SK-N-DZ (cell line): ENCODE measurements at regions not wholly inside any gene's neighbourhood (a gene's known extent, or its start where the extent isn't known, plus 50 kb on each side); places are given as distances from the start of the nearest gene placed in this dataset.

ENCODE experiments used
- DNase-seq: peaks from one replicate; pipeline ENCODE4 v3.0.0-alpha.2; 2015; ENCODE audit warnings: low spot score

DNA sequence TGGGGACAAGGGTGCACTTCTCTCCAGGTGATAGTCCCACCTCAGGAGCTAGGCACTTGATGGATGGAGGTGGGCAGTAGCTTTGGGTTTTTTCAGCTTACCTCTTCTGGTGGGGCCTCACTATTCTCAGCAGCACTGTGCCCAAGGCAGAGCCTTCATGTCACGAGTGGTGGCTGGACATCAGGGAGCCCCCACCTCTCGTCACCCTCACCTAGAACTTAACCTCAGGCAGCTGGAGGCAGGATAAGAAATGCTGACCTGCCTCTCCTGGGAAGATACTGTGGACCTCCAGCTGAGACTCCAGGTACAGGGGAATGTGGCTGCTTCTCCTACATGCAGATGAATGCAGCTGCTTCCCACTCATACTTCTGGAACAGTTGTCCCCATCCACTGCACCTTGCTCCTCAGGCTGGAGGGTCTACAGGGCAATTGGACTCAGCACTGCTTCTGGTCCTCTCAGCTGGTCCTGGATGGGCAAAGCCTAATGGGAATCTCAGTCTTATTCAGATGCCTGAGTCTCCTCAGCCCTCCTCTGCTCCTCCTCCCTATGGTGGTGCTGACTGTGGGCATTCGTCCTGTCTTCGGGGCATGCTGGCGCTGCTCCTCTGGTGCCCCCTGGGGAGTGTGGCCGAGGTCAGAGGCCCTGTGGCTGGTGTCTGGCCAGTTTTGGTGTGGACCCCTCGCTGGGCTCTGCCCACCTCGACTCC is 129.9 kb downstream of the KLF13 start:
- DNase-seq = no peak

DNA sequence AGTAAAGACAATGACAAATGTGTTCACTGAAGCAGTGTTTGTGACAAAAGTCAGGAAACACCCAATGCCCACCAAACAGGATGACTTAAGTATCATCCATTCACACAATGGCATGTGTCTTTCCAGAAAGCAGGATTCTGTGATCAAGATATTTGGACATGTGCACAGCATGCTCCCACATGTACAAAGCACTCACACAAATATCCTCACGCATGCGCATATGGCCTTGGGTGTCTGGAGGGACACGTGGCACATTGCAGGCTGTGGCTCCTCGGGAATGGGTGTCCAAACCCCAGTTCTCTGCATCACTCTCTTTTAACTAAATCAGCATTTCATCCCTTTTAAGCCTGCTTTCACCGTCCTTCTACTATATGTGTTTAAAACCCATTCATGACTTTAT is 130.5 kb downstream of the KLF13 start:
- DNase-seq = no peak

DNA sequence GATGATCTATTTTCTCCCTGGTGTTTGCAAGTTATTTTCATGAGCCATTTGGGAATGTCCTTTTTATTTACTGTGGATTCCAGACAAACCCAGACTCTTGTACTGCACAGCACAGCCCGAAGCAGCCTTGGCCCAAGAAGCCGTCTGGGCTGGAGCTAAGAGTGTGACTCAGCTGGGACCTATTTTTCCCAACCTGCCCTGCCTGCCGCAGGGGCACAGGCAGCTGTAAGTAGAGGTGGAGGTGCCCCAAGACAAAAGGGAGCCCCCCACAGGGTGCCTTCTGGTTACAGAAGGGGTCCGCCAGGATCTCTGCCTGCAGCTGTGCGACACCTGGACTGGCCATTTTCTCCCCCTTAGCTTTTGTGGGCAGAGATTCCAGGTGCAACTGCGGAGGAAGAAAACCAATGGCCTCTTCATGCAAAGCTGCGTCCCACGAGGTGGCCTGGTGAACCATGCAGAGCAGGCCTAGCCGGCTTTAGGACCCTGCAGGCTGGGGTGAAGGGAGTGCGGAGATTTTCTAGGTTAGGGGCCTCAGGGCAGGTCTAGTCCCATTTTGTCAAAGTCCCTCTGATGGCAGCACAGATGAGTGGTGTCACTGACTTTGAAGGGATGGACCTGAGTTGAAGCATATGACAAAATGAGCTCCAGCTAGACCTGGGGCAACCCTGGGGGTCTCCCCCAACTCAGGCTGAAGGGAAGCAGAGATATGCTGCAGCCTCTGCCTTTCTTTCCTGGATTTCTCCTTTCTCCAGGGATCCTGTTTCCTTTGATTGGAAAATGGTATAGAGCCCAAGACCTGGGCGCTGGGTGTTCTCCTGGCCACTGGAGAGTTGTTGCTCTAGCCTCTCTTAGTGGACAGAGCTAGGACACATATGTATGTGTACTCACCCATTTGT is 131.2 kb downstream of the KLF13 start:
- DNase-seq = no peak

DNA sequence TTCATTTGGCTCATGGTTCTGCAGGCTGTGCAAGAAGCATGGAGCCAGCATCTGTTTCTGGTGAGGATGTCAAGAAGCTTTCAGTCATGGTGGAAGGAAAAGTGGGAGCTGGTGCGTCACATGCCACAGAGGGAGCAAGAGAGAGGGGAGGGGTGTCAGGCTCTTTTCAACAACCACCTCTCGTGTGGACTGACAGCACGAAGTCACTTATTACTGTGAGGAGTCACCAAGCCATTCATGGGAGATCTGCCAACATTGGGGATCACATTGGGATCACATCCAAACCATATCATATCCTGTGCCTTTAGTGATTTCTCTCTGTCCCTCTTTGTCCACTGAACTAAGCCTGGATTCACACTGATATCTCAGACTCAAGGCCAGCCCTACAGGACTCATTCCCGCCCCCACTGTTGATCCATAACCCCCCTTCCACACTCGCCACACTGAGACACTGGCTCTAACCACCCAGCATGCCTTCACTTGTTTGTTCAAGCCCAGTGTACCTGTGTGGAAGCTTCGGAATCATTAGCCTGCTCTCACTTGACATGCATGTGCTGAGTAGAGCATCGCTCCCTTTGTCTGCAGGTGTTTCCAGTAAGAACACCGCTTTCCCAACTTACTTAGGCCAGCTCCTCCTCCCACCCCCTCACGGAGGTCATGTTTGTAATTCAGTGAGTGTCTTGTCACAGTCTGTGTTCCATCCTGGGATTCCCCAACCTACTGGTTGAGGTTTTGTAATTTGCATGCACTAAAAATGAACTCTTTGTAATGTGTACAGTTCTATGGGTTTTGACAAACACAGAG is 132.2 kb downstream of the KLF13 start:
- no peak for DNase-seq

DNA sequence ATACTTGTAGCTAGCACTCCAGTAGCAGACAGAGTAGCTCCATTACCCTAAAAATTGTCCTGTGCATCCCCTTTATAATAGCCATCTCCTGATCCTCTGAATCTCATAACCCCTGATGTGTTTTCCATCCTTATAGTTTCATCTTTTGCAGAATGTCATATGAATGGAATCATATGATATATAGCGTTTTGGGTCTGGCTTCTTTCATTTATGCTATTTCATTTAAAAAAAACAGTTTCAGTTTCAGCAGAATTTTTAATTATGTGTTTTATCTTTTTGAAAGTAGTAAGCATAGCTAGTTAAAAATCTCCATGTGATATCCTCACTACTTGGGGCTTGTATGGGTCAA is 132.7 kb downstream of the KLF13 start:
- no peak for DNase-seq

DNA sequence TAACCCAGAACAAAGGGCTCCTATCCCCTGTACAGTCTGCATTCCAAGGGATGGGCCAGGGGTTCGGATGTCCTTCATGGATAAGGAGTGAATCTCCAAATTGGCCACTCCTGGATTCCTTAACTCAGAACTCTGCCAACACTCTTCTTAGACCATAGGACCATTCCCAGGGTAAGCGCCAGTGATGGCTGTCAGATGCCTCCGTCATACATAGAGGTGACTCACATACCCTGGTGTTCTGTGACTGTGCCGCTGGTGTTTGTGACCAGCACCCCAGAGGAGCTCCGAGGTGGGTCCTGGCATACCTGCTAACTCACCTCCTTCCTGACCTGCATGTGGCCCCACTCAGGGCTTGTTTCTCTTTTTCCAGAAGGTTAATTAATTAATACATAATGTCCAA is 134.7 kb downstream of the KLF13 start:
- DNase-seq = no peak

DNA sequence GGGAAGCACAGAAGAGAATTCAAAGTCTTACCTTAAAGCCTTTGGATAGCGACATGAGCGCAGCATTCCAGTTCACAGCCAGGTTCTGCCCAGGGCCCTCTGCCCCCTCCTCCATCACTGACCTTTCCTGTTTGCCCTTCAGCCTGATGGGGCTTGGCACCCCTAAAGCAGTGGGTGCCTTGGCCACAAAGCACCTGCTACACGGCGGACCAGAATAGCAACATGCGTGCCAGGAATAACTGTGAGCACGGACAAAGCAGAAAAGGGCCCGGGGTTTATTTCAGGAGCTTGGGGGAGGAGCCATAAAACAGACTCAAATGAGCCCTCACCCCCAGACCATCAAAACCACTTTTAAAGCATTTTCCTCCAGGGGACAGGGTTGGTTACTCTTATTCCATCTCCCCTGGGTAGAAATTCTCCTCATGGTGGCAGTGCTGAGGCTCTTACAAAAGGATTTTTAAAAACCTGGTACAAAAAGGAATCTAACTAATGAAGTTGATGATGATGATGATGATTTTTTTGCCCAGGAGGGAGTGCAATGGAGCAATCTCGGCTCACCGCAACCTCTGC is 135.4 kb downstream of the KLF13 start:
- no peak for DNase-seq

DNA sequence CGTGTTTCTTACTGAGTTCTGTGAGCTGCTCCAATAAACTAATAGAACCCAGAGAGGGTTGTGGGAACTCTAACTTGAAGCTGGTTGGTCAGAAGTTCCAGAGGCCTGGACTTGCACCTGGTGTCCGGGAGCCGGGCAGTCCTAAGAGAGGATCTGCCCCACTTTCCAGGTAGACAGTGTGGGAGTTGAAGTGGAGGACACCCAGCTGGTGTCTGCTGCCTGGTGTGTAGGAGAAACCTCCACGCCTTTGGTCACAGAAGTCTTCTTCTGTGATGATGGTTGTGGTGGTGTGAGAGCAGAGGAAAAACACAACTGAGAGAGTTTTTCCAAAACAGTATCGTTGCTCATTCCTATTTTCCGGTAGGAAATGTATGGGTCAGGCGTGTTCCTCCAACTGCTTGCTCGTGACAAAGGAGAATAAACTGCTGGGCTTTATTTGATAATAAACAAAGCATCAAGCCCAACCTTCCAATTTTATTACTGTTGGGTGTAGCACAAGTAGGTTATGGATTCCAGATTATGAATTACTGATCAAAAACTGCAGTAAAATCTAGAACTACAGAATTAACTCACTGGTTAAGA is 137.0 kb downstream of the KLF13 start:
- DNase-seq = no peak

DNA sequence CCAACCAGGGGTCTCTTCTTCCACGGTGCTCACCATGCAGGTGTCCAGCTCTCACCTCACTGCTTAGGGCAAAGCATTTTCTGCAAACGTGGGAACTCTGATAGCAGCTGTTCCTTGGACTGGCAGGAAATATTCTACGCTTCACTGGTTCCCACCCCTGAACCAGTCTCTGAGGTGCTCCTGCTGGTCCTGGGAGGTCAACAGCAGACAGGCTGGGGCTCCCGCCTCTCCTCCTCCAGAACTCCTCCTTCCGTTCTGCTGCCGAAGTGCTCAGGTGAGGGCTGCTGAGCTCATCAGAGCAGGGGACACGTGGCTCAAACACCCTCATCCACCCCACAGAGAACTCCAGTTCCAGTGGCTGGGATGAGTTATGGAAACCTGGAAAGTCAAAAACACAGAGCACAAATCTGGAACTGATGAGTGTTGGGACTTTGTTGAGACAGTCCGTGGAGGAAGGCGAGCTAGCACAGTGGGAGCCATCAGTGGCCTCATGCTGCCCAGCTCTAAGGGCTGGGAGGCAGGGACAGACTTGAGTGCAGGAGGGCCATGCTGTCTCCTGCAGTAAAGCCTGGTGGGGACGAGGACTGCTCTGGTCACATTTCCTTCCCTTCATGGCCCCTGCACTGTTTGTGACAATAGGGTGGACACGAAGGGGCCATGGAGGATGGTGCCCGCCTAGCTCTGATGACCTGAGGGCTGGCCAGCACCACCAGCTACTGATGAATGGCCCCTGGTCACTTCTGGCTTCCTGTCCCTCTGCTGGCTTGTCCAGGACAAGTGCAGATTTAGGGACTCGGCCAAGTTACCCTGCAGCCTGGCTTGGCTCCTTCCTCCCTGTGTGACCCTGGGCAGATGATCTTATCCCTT is 137.8 kb downstream of the KLF13 start:
- no peak for DNase-seq

DNA sequence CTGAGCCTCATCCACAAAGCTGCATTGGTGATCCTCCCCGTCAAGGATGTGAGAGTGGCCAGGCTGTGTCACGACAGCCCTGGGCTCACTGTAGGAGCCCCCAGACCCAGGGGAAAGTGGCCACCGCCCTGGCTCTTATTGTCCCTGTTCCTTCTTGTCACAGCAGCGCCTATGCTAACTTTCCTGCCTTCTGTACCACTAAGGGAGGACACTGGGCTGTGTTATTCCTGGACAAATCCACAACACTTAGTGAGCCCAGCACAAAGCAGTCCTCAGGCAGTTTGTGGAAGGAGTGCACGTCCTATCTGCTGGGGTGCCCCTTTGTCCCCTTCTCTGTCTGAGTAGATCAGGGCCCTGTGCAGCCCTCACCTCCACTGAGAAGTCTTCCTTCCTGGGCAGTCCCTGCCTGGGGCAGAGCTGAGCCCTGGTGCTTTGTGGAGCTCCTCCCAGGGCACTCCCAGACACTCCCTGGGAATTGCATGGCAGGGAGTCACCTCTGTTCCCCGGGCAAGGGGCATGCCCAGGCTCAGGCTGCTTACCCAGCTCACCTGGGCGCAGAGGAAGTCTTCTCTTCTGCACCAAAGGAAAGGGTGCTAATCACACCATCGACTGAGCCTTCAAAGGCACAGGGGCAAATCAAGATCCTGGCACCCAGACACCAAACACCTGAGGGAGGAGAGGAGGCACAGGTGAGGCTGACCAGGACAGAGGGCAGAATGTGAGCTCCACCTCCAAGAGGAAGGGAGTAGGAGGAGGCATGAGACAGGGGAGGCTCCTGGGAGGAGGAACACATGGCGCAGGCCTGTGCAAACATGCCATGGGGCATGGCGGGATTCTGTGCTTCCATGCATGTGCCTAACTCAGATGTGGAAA is 138.7 kb downstream of the KLF13 start:
- DNase-seq = no peak

DNA sequence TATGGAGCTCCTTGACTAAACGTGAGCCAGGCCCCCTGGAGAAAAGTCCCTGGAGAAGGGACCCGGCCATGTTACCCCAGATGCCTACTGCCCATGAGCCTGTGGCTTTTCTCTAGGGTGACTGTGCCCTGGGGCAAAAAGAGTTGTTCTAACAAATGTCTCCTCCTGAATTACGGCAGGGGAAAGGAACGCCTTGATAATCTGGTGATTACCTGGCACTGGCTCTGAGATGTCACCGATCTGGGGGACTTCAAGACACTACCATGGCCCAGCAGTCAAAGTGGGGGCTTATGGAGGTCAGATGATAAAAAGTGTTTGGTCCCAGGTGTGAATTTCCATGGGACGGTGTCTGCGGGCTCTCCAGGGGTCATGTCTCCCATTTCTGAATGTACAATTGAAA is 140.7 kb downstream of the KLF13 start:
- no peak for DNase-seq

DNA sequence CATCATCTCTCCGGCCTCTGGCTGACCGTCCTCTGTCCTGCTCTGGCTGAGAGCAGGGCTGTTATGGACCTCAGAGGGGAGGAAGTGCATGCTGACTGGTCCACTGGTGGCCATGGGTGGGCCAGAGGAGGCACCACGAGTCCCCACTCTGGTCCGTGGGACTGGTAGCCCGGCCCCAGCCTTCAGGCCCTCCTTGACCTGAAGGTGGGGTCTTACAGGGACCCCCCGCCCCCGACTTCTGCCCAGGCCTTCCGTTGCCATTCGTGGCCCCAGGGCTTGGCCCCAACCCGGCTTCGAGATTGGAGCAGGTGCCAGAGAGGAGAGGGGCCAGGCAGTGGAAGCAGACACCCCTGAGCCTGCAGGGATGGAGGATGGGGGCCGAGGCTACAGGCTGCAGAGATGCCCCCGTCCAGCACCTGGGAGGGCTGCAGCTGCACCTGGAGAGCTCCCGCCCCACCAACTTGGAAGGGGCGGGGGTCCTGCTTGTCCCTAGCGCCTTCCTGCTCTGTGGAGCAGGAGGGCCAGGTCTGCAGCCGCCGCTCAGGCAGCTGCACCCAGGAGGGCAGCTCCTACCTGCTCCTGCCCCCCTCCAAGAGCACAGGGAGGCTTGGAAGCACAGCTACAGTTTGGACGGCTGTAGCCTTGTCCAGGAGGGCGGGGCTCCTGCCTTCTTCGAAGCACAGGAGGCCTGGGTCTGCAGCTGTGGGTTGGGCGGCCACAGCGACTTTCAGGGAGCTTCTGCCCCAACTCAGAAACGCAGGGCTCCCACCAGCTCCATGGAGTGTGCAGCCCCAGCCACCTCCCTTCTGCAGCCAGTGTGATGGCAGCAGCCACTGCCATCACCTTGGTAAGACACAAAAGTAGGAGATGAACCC is 142.5 kb downstream of the KLF13 start:
- no peak for DNase-seq

DNA sequence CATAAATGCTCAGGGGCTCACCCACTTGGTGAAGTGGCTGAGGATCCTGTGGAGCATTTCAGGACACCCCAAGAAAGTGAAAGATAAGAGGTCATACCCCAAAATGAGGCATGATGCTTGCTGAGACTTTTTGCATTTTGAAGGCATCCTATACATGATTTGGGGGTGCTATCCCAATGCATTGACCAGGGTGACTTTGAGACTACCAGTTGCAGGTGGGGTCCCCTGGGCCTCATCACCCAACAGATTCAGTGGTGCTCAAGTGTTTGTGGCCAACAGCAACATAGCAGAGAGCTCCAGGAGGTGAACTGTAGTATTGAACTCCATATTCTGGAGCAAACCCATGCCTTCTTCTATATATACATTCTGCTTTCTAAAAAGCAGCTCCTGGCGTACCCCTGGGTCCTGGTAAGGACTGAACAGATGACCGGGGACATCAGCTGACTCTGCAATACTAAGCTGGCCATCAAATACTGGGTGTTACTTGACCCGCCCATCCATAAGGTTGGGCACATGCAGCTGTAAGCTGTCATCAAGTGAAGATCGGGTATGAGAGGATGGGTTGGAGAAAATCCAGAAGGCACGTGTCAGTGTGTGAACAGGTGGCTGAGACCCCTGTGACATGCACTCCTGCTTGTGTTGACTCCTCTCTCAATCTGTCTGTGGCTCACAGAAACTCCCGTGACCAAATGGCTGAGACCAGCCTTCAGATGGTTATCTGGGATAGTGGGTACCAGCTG is 143.3 kb downstream of the KLF13 start:
- peak; percentile 48 for DNase-seq

DNA sequence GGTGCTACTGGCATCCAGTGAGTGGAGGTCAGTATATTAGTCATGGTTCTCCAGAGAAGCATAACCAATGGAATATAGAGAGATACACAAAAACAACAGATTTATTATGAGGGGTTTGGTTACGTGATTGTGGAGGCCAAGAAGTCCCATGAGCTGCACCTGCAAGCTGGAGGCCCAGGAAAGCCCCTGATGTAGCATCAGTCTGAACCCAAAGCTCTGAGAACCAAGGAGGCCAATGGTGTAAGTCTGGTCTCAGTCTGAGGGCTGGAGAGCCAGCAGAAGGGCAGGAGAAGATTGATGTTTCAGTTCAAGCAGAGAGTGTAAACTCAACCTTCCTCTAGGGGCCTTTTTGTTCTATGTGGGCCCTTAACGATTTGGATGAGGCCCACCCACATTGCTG is 144.1 kb downstream of the KLF13 start:
- DNase-seq = no peak

DNA sequence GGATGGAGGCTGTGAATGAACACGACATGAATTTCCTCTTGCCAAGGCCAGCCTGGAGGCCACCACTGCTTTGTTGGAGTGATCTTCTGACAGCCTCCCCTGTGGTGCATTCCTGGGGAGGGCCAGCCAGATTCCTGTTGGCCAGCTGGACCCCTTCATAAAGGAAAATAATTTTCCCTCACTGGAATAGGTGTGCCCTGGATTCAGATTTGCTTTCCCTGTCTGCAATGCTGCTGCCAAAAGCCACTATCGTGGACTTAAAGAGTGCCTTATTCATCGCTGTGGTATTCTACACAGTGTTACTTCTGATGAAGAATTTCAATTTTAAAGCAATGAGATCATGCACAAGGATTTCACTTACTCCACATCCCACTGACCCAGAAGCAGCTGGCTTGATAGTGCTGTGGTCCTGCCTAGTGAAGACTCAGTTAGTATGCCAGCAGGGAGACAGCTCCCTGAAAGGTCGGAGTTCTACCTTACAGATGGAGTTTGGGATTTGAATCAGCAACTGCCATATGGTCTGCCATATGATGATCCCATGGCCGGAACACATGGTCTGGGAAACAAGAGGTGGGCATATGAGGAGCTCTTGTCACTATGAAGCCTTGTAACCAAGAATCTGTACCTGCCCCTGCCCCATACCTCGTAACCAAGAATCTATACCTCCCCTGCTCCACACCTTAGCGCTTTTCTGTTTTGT is 145.2 kb downstream of the KLF13 start:
- DNase-seq = no peak

DNA sequence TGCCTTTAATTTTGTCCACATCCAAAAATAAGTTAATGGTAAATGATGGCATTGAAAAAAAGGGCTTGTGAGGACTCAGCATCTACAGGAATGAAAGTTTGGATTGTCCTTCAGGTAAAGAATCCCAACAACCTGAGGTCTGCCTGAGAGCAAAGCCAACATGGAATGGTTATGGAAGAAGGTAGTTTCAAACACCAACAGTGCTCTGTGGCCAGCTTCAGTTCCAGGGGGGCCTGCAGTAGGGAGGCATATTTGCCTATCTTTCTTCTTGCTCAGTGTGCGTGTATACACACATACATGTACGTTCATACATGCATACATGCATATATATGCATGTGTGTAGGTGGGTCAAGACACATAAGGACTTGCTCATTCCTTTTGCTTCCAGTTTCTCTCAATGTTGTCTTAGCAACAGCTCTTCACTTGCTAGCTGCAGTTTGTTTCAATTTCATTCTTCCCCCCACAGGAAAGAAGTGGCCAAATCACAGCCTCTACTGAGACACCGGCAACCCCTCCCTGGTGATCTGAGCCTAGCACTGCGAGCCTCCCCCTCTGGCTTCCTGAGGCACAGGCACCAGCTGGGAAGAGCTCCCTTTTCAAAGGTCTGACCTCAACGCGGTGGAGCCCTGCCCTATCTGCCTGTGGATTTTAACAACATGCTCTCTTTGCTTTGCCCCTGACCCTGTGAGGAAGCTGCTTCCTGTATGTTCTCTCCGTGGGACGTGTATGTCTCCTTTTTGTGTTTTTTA is 146.2 kb downstream of the KLF13 start:
- DNase-seq = no peak
